Aorta (tissue), 5 donors: ENCODE measurements at regions not wholly inside any gene's neighbourhood (a gene's known extent, or its start where the extent isn't known, plus 50 kb on each side); places are given as distances from the start of the nearest gene placed in this dataset.

ENCODE experiments used
- ATAC-seq: fragments of 200-7000 bp; cut with Tn5 transposase; one replicate; pipeline ENCODE4 v1.9.1; 2022; ENCODE audit warnings: moderate library complexity; ENCODE audit not compliant: low FRiP score
- DNase-seq, 2 donors: peaks; one replicate each; pipeline ENCODE4 v3.0.0-alpha.2; 2020
- H3K27ac ChIP-seq, 2 donors: one replicate each; pipeline ENCODE4 v1.5.1; 2013; ENCODE audit warnings: low read length in 2 of 2, mild to moderate bottlenecking in 2 of 2, moderate library complexity in 2 of 2, control low read depth in 1 of 2, inconsistent platforms in 1 of 2, low read depth in 1 of 2
- H3K27me3 ChIP-seq, 2 donors: one replicate each; pipeline ENCODE4 v1.6.1; 2013; ENCODE audit warnings: control low read depth in 1 of 2, low read length in 1 of 2, mild to moderate bottlenecking in 1 of 2, moderate library complexity in 1 of 2; ENCODE audit not compliant: insufficient read depth in 2 of 2, control insufficient read depth in 1 of 2
- H3K36me3 ChIP-seq, 2 donors: one replicate each; pipeline ENCODE4 v1.6.1; 2013; ENCODE audit warnings: control low read depth in 1 of 2, low read length in 1 of 2, mild to moderate bottlenecking in 1 of 2; ENCODE audit not compliant: insufficient read depth in 2 of 2, control insufficient read depth in 1 of 2
- H3K4me1 ChIP-seq, 2 donors: one replicate each; pipeline ENCODE4 v1.6.1; 2013; ENCODE audit warnings: low read length in 2 of 2, control low read depth in 1 of 2, mild to moderate bottlenecking in 1 of 2, moderate library complexity in 1 of 2; ENCODE audit not compliant: insufficient read depth in 2 of 2, control insufficient read depth in 1 of 2
- H3K4me3 ChIP-seq, 2 donors: one replicate each; pipeline ENCODE4 v1.5.1; 2013; ENCODE audit warnings: low read length in 2 of 2, control low read depth in 1 of 2, mild to moderate bottlenecking in 1 of 2
- H3K9me3 ChIP-seq: one replicate; pipeline ENCODE4 v1.6.1; 2013; ENCODE audit warnings: mild to moderate bottlenecking, low read length; ENCODE audit not compliant: control insufficient read depth
- WGBS, 2 donors: extraction: QIAGEN DNeasy Blood & Tissue Kit; methylation state at CpG; one replicate each; pipeline ENCODE4 v1.1.7; 2013; 5-methylcytosine and 5-hydroxymethylcytosine counted together
- intact Hi-C, 2 donors: fragments of 100-400 bp; cut with DNase I; formaldehyde crosslinking; loops; one replicate each; pipeline versions ENCODE4 v1.14.2 to v1.15.0; 2022
- donor health status: healthy with polysubstance abuse.
- donor health status: Bipolar disorder and iron deficiency.
- donor health status: DM: no; HTN: no; CAD: no.
- donor health status: DM: no; HTN: no; CAD: no.
- donor health status: DM: yes; HTN: yes; CAD: no.

DNA sequence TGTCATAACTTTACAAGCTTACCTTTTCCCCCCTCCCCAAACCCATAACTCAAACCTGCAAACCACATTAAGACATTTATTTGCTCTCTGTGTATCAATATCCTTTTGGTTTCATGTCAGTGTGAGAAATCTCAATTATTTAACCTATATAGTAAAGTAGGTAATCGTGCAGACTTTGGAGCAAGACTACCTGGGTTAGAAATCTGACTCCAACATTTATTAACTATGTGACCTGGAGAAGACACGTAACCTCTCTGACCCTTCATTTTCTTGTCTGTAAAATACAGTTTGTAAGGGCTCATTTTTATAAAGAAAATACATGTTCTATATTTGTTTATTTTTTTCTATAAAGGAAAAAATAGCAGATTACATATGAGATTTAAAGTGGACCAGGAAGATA is 448.9 kb upstream of the MANEA start:
- intact Hi-C loops: no loop called here
- H3K4me1 ChIP-seq: no peaks in the 10 kb centered on the region
- H3K27me3 ChIP-seq: no peaks in the 10 kb centered on the region
- no peaks in the 10 kb centered on the region for H3K36me3 ChIP-seq
- no peak overlapping the region for H3K4me3 ChIP-seq
- WGBS, 2 donors: 73 to 78% methylated on average over 2 of the region's 2 CpGs
- DNase-seq: no peak
- no peak overlapping the region for H3K27ac ChIP-seq
- ATAC-seq: no peak
- H3K9me3 ChIP-seq: no peaks in the 10 kb centered on the region

GRCh38 chr6:95128947-95129346 is 448.4 kb upstream of the MANEA start:
- ATAC-seq (no peak), DNase-seq (no peak)
- no peaks in the 10 kb centered on the region for H3K27me3 ChIP-seq
- H3K9me3 ChIP-seq: no peaks in the 10 kb centered on the region
- no peaks in the 10 kb centered on the region for H3K36me3 ChIP-seq
- intact Hi-C loops: no loop called here
- no peak overlapping the region for H3K27ac ChIP-seq
- no peaks in the 10 kb centered on the region for H3K4me1 ChIP-seq
- H3K4me3 ChIP-seq: no peak overlapping the region
- WGBS, 2 donors: 2 to 5% methylated on average over 2 of the region's 2 CpGs

GRCh38 chr6:95133578-95133977 is 443.8 kb upstream of the MANEA start:
- Histone ChIP-seq H3K9me3 (no peaks in the 10 kb centered on the region), H3K4me3 (no peak overlapping the region), H3K27me3 (no peaks in the 10 kb centered on the region), H3K4me1 (no peaks in the 10 kb centered on the region), H3K36me3 (no peaks in the 10 kb centered on the region), H3K27ac (no peak overlapping the region)
- 26 to 37% methylated on average over 5 of the region's 5 CpGs for WGBS, 2 donors
- DNase-seq: no peak
- intact Hi-C loops: no loop called here
- no peak for ATAC-seq

DNA sequence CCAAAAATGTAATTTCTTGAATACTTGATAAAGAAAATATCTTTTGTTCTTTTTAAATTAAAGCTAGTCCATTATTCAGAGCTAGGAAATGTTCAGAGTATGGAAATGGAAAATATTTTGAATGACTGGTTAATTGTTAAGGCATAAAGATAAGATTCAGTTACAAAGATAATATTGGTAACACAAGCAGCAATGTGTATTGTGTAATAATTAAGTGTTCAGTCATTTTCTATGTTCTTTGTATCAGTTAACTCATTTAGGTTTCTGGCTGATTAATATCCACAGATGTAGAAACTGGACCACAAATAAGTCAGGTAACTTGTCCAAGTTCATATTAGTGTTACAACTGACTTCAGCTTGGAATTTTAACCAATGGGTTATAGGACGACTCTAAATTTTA is 442.2 kb upstream of the MANEA start:
- Histone ChIP-seq H3K4me1 (no peaks in the 10 kb centered on the region), H3K27ac (no peak overlapping the region), H3K36me3 (no peaks in the 10 kb centered on the region), H3K9me3 (no peaks in the 10 kb centered on the region), H3K27me3 (no peaks in the 10 kb centered on the region), H3K4me3 (no peak overlapping the region)
- DNase-seq (no peak), ATAC-seq (no peak)
- 55 to 67% methylated on average over 1 of the region's 1 CpG for WGBS, 2 donors
- intact Hi-C loops: no loop called here

GRCh38 chr6:95142101-95142500 is 435.2 kb upstream of the MANEA start:
- intact Hi-C loops: no loop called here
- no peak for ATAC-seq
- H3K4me3 ChIP-seq: no peak overlapping the region
- WGBS, 2 donors: 88 to 90% methylated on average over 2 of the region's 2 CpGs
- H3K27ac ChIP-seq: no peak overlapping the region
- no peaks in the 10 kb centered on the region for H3K27me3 ChIP-seq
- H3K36me3 ChIP-seq: no peaks in the 10 kb centered on the region
- H3K9me3 ChIP-seq: no peaks in the 10 kb centered on the region
- H3K4me1 ChIP-seq: no peaks in the 10 kb centered on the region
- no peak for DNase-seq

DNA sequence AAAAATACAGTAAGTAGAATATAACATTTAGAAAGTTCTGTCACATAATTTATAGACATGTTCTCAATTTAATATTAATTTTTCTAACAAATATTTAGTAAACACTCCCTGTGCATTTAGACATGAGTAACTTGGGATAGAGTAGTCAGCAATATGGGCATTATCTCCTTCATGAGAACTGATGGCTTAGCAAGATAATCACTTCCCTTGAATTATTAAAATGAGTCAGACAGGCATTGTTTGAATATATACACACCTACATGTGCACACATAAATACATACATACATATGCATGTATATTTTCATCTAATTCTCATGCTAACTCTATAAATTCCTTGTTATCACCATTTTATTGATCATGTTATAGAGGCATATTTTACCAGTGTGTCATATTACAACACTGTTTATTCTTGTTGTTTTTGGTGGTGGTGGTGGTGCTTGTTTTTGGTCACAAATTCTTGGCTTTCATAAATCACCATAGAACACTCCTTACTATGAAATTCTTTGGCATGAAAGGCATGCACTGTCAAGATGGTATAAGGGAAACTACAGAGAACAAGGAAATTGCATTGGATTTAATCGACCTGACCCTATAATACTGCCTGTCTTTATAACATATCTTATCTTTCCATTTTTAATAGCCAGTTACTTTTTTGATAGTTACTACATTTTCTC is 434.5 kb upstream of the MANEA start:
- H3K36me3 ChIP-seq: no peaks in the 10 kb centered on the region
- no peak overlapping the region for H3K4me3 ChIP-seq
- no peaks in the 10 kb centered on the region for H3K9me3 ChIP-seq
- DNase-seq (no peak), ATAC-seq (no peak)
- H3K27ac ChIP-seq: no peak overlapping the region
- no peaks in the 10 kb centered on the region for H3K27me3 ChIP-seq
- intact Hi-C loops: no loop called here
- 61 to 67% methylated on average over 1 of the region's 1 CpG for WGBS, 2 donors
- no peaks in the 10 kb centered on the region for H3K4me1 ChIP-seq

GRCh38 chr6:95143408-95144180 is 433.7 kb upstream of the MANEA start:
- Histone ChIP-seq H3K4me1 (no peaks in the 10 kb centered on the region), H3K27ac (no peak overlapping the region), H3K9me3 (no peaks in the 10 kb centered on the region), H3K27me3 (no peaks in the 10 kb centered on the region), H3K4me3 (no peak overlapping the region), H3K36me3 (no peaks in the 10 kb centered on the region)
- 51 to 54% methylated on average over 5 of the region's 5 CpGs for WGBS, 2 donors
- DNase-seq (no peak), ATAC-seq (no peak)
- intact Hi-C loops: no loop called here

DNA sequence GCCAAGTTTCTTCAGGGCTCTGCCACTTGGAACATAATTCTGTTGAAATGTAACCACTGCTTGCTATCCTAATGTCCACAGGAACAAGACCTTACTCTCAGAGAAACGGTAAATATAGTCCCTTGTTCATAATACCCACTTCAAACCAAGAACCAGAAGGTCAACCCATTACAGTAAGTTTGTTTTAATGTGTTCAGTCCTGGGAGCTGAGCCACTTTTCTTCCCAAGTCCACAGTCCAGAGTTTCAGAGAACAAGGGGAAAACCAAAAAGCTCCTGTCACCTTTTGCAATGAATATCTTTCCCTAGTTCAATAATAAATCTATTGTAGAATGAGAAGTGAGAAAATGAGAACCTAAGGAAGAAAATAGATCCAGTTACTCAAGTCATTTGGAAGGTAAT is 431.9 kb upstream of the MANEA start:
- H3K27me3 ChIP-seq: no peaks in the 10 kb centered on the region
- intact Hi-C loops: no loop called here

DNA sequence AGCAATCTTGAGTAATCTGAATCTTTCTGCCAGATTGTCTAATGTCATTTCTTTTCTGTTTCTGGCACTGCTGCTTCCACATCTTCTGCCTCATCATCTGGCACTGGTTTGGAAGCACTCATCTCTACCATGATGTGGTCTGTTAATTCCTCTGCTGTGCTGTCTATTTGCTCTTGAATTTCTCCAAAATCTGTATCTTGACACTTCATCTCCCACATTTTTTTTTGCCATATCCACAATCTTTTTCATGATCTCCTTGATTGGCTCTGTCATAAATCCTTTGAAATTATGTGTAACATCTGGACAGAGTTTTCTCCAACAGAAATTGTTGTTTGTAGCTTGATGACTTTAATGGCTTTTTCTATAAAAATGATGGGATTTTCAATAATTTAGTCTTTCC is 417.8 kb upstream of the MANEA start:
- Histone ChIP-seq H3K36me3 (no peaks in the 10 kb centered on the region), H3K4me1 (no peaks in the 10 kb centered on the region), H3K9me3 (no peaks in the 10 kb centered on the region), H3K27me3 (no peaks in the 10 kb centered on the region), H3K27ac (no peak overlapping the region), H3K4me3 (no peak overlapping the region)
- DNase-seq (no peak), ATAC-seq (no peak)
- intact Hi-C loops: no loop called here

More for the DNA sequence above, 431.9 kb upstream of the MANEA start:
- Histone ChIP-seq H3K9me3 (no peaks in the 10 kb centered on the region), H3K27ac (no peak overlapping the region), H3K36me3 (no peaks in the 10 kb centered on the region), H3K4me1 (no peaks in the 10 kb centered on the region), H3K4me3 (no peak overlapping the region)
- no peak for DNase-seq
- no peak for ATAC-seq
- 54% methylated on average over 1 of the region's 1 CpG for WGBS, 2 donors
